ENCODE measurements at regions not wholly inside any gene's neighbourhood (a gene's known extent, or its start where the extent isn't known, plus 50 kb on each side); places are given as distances from the start of the nearest gene placed in this dataset.

DNA sequence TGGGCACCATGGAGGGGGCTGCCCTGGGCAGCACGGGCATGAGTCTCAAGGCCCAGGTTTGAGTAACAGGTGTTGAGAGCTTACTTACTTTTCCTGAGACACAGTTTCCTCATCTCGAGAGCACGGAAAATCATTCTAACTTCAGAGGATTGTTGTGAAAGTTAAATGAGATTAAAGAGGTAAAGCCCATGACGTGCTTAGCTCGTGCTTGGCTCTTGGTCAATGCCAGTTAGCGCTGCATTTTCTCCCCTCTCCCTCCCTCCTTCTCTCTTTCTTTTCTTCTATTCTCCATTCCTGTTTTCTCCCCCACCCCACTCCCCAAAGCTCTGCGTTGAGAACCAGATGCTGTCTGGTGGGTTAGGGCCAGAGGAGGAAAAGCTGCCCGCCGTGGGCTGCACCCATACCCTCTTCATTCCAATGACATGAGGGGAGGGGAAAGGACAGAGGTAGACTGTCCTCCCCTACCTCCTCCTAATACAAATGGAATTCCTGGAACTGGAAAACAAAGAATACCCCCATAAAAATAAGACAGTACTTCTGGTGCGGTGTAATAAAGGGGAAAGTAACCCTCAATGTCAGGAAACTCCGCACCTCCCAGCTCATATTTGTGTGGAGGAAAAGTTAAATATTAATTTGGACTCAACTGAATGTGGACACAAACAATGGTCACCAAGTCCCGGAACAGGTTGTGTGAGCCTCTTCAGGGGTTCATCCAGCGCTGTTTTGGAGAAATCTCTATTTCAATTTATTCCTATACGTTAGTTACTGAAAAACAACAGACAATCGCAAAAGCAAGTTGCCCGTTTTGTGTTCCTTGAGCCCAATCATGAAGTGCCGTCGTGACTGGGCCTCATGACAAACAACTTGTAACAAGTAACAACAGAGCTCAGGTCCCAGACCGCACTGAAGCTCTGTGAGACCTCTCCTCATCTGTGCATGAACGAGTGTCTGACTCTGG is 54.8 kb upstream of the B3GAT1 start:
- TF ChIP-seq, protein P1, sequence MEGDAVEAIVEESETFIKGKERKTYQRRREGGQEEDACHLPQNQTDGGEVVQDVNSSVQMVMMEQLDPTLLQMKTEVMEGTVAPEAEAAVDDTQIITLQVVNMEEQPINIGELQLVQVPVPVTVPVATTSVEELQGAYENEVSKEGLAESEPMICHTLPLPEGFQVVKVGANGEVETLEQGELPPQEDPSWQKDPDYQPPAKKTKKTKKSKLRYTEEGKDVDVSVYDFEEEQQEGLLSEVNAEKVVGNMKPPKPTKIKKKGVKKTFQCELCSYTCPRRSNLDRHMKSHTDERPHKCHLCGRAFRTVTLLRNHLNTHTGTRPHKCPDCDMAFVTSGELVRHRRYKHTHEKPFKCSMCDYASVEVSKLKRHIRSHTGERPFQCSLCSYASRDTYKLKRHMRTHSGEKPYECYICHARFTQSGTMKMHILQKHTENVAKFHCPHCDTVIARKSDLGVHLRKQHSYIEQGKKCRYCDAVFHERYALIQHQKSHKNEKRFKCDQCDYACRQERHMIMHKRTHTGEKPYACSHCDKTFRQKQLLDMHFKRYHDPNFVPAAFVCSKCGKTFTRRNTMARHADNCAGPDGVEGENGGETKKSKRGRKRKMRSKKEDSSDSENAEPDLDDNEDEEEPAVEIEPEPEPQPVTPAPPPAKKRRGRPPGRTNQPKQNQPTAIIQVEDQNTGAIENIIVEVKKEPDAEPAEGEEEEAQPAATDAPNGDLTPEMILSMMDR (IDR thresholded peaks at IDR 0.05), result no peak
- no peak for TF ChIP-seq POLR2A (IDR thresholded peaks at IDR 0.05)

Measured in thyroid gland (tissue), 4 donors.